ENCODE measurements at regions not wholly inside any gene's neighbourhood (a gene's known extent, or its start where the extent isn't known, plus 50 kb on each side); places are given as distances from the start of the nearest gene placed in this dataset.

- TF ChIP-seq CTCF (IDR thresholded peaks at IDR 0.05; ENCODE audit: borderline replicate concordance, control extremely low read depth, extremely low read depth, insufficient read depth, missing control alignments) = no peak
- no peak for DNase-seq (ENCODE audit: low spot score)
- in situ Hi-C loops (cut with MboI; ENCODE audit: low sequenced_read_pairs, unreplicated experiment) = no loop called here
Measured at GRCh38 chr6:133743621-133744020, 145.3 kb upstream of the TCF21 start.

- no peak for DNase-seq (ENCODE audit: low spot score)
- TF ChIP-seq CTCF (IDR thresholded peaks at IDR 0.05; ENCODE audit: borderline replicate concordance, control extremely low read depth, extremely low read depth, insufficient read depth, missing control alignments) = no peak
- in situ Hi-C loops (cut with MboI; ENCODE audit: low sequenced_read_pairs, unreplicated experiment) = no loop called here
Measured at GRCh38 chr6:133746417-133746770, 142.5 kb upstream of the TCF21 start.

GRCh38 chr6:133748628-133749027 lies 140.3 kb upstream of the TCF21 start:
- DNase-seq (ENCODE audit: low spot score) = no peak
- in situ Hi-C loops (cut with MboI; ENCODE audit: low sequenced_read_pairs, unreplicated experiment) = no loop called here
- TF ChIP-seq CTCF (IDR thresholded peaks at IDR 0.05; ENCODE audit: borderline replicate concordance, control extremely low read depth, extremely low read depth, insufficient read depth, missing control alignments) = no peak

- DNase-seq (ENCODE audit: low spot score) = no peak
- TF ChIP-seq CTCF (IDR thresholded peaks at IDR 0.05; ENCODE audit: borderline replicate concordance, control extremely low read depth, extremely low read depth, insufficient read depth, missing control alignments) = no peak
- in situ Hi-C loops (cut with MboI; ENCODE audit: low sequenced_read_pairs, unreplicated experiment) = no loop called here
Measured at GRCh38 chr6:133749427-133749826, 139.5 kb upstream of the TCF21 start.

- DNase-seq (ENCODE audit: low spot score) = no peak
- in situ Hi-C loops (cut with MboI; ENCODE audit: low sequenced_read_pairs, unreplicated experiment) = no loop called here
- no peak for TF ChIP-seq CTCF (IDR thresholded peaks at IDR 0.05; ENCODE audit: borderline replicate concordance, control extremely low read depth, extremely low read depth, insufficient read depth, missing control alignments)
Measured at GRCh38 chr6:133752129-133752528, 136.8 kb upstream of the TCF21 start.

- in situ Hi-C loops (cut with MboI; ENCODE audit: low sequenced_read_pairs, unreplicated experiment) = no loop called here
- no peak for DNase-seq (ENCODE audit: low spot score)
- no peak for TF ChIP-seq CTCF (IDR thresholded peaks at IDR 0.05; ENCODE audit: borderline replicate concordance, control extremely low read depth, extremely low read depth, insufficient read depth, missing control alignments)
Measured at GRCh38 chr6:133753756-133754155, 135.2 kb upstream of the TCF21 start.

GRCh38 chr6:133754298-133754697 lies 134.6 kb upstream of the TCF21 start:
- TF ChIP-seq CTCF (IDR thresholded peaks at IDR 0.05; ENCODE audit: borderline replicate concordance, control extremely low read depth, extremely low read depth, insufficient read depth, missing control alignments) = no peak
- DNase-seq (ENCODE audit: low spot score) = no peak
- in situ Hi-C loops (cut with MboI; ENCODE audit: low sequenced_read_pairs, unreplicated experiment) = no loop called here
